Stomach (tissue), 4 donors: ENCODE measurements at regions not wholly inside any gene's neighbourhood (a gene's known extent, or its start where the extent isn't known, plus 50 kb on each side); places are given as distances from the start of the nearest gene placed in this dataset.

Experiments used
- POLR2A ChIP-seq, 4 donors: fragments of 450-650 bp; IDR thresholded peaks; one replicate each; pipeline ENCODE4 v1.6.1; 2016; ENCODE audit warnings: antibody characterized with exemption in 4 of 4, control low read depth in 2 of 4, mild to moderate bottlenecking in 1 of 4, moderate library complexity in 1 of 4
- POLR2AphosphoS5 ChIP-seq, 3 donors: sonication (generic); formaldehyde crosslinking; IDR thresholded peaks; one replicate each; pipeline ENCODE4 v1.6.1; 2016; ENCODE audit warnings: antibody characterized with exemption in 3 of 3
- TF ChIP-seq, protein P1 (sequence below), 7 experiments: fragments of 450-650 bp in 4 of 7; fragments of 200-600 bp in 3 of 7; sonication (generic) in 3 of 7; IDR thresholded peaks; one replicate each; pipeline ENCODE4 v1.5.1; 2016 to 2019; ENCODE audit warnings: antibody characterized with exemption in 7 of 7, control low read depth in 2 of 7, mild to moderate bottlenecking in 1 of 7

- TF ChIP-seq, protein P1, sequence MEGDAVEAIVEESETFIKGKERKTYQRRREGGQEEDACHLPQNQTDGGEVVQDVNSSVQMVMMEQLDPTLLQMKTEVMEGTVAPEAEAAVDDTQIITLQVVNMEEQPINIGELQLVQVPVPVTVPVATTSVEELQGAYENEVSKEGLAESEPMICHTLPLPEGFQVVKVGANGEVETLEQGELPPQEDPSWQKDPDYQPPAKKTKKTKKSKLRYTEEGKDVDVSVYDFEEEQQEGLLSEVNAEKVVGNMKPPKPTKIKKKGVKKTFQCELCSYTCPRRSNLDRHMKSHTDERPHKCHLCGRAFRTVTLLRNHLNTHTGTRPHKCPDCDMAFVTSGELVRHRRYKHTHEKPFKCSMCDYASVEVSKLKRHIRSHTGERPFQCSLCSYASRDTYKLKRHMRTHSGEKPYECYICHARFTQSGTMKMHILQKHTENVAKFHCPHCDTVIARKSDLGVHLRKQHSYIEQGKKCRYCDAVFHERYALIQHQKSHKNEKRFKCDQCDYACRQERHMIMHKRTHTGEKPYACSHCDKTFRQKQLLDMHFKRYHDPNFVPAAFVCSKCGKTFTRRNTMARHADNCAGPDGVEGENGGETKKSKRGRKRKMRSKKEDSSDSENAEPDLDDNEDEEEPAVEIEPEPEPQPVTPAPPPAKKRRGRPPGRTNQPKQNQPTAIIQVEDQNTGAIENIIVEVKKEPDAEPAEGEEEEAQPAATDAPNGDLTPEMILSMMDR (IDR thresholded peaks at IDR 0.05), result no peak
- TF ChIP-seq POLR2A (IDR thresholded peaks at IDR 0.05), result no peak
- no peak for TF ChIP-seq POLR2AphosphoS5 (IDR thresholded peaks at IDR 0.05)
Measured at GRCh38 chr2:235419996-235420395, 73.8 kb upstream of the AGAP1 start.
